K562 (cell line): ENCODE measurements at regions not wholly inside any gene's neighbourhood (a gene's known extent, or its start where the extent isn't known, plus 50 kb on each side); places are given as distances from the start of the nearest gene placed in this dataset.

Source experiments
- ATAC-seq: fragments of 200-7000 bp; cut with Tn5 transposase; 3 replicates; pipeline ENCODE4 v1.9.1; 2020; ENCODE audit warnings: moderate library complexity
- BruUV-seq: library from RNA; stranded (reverse); fragments of 400-500 nt; replicated peaks from 2 replicates; lab custom pipeline; 2021; lab: Mats Ljungman, UMichigan
- CTCF ChIA-PET: fragments of 300-600 bp; formaldehyde crosslinking; extraction: SDS; loops from one replicate; lab custom pipeline; 2021; ENCODE audit warnings: low intra/inter-chr PET ratio; lab: Yijun Ruan, JAX
- POLR2A ChIA-PET: fragments of 300-600, 350-650 bp; sonication (Branson Sonifier 250); formaldehyde crosslinking; extraction: SDS; loops from one replicate; lab custom pipeline; 2021; ENCODE audit warnings: antibody characterized with exemption, inconsistent platforms; lab: Yijun Ruan, JAX
- DNase-seq, 4 experiments: peaks; one replicate each; pipeline versions ENCODE4 v3.0.0 to v3.0.0-alpha.2; 2011 to 2018; ENCODE audit warnings: low spot score in 3 of 4, mixed read lengths in 3 of 4; ENCODE audit errors: extremely low read depth in 1 of 4
- FAIRE-seq: peaks from 2 replicates; lab custom pipeline; 2011; peaks lifted over from hg19 to GRCh38; lab: Jason Lieb, UNC
- H2AFZ ChIP-seq: 2 replicates; pipeline ENCODE4 v1.6.0; 2011; ENCODE audit warnings: low read depth, low read length, control low read depth, inconsistent platforms
- H3K27ac ChIP-seq: fragments of 200-600 bp; 3 replicates; pipeline ENCODE4 v1.8.0; 2011; ENCODE audit warnings: low read depth, mild to moderate bottlenecking, control low read depth, inconsistent platforms, low read length, moderate library complexity, mixed read lengths; ENCODE audit errors: extremely low read depth
- H3K27me3 ChIP-seq, 2 experiments: fragments of 300-600 bp in 1 of 2; 2 replicates in 1 of 2; 3 replicates in 1 of 2; pipeline versions ENCODE4 v1.6.0 to v1.8.0; 2011; ENCODE audit warnings: inconsistent platforms in 2 of 2, low read length in 2 of 2, mild to moderate bottlenecking in 1 of 2, mixed read lengths in 1 of 2, moderate library complexity in 1 of 2; ENCODE audit not compliant: control insufficient read depth in 2 of 2, insufficient read depth in 2 of 2
- H3K36me3 ChIP-seq: fragments of 300-600 bp; 3 replicates; pipeline ENCODE4 v1.8.0; 2011; ENCODE audit warnings: mild to moderate bottlenecking, low read length, inconsistent platforms; ENCODE audit not compliant: control insufficient read depth, insufficient read depth
- H3K4me1 ChIP-seq, 2 experiments: fragments of 200-600 bp in 1 of 2; replicated peaks in 1 of 2; 2 replicates in 1 of 2; 3 replicates in 1 of 2; pipeline versions ENCODE4 v1.5.1 to v1.8.0; 2011; ENCODE audit warnings: inconsistent platforms in 2 of 2, low read length in 2 of 2, mild to moderate bottlenecking in 1 of 2, mixed read lengths in 1 of 2, moderate library complexity in 1 of 2; ENCODE audit not compliant: control insufficient read depth in 2 of 2, insufficient read depth in 2 of 2
- H3K4me2 ChIP-seq: 2 replicates; pipeline ENCODE4 v1.6.1; 2011; ENCODE audit warnings: low read length, control low read depth, inconsistent platforms, mixed read lengths; ENCODE audit not compliant: insufficient read depth
- H3K4me3 ChIP-seq: fragments of 200-600 bp; sonication (generic), shearing (Covaris generic); 2 replicates; pipeline ENCODE4 v1.5.1; 2016; ENCODE audit warnings: control low read depth, inconsistent platforms
- H3K79me2 ChIP-seq: fragments of 200-600 bp; 3 replicates; pipeline ENCODE4 v1.8.0; 2011; ENCODE audit warnings: low read length, inconsistent platforms; ENCODE audit not compliant: control insufficient read depth, insufficient read depth
- H3K9ac ChIP-seq, 2 experiments: 2 replicates each; pipeline versions ENCODE4 v1.6.0 to v1.6.1; 2011; ENCODE audit warnings: low read depth in 2 of 2, low read length in 2 of 2, control low read depth in 1 of 2, inconsistent platforms in 1 of 2, mild to moderate bottlenecking in 1 of 2, mixed read lengths in 1 of 2; ENCODE audit not compliant: insufficient read depth in 1 of 2
- H3K9me1 ChIP-seq: one replicate; pipeline ENCODE4 v1.6.0; 2011; ENCODE audit warnings: inconsistent platforms, mild to moderate bottlenecking, low read length, moderate library complexity; ENCODE audit not compliant: control insufficient read depth, insufficient read depth
- H3K9me3 ChIP-seq: replicated peaks from 2 replicates; pipeline ENCODE4 v1.5.1; 2011; ENCODE audit warnings: low read depth, low read length, inconsistent platforms; ENCODE audit not compliant: control insufficient read depth, insufficient read depth
- H4K20me1 ChIP-seq: replicated peaks from 2 replicates; pipeline ENCODE4 v1.6.1; 2011; ENCODE audit warnings: low read length, inconsistent platforms, mixed read lengths; ENCODE audit not compliant: control insufficient read depth, insufficient read depth
- CC2D1A ChIP-seq: fragments of 450-650 bp; IDR thresholded peaks from 2 replicates; pipeline ENCODE4 v1.6.1; 2017; ENCODE audit warnings: mild to moderate bottlenecking
- CTCF ChIP-seq, 3 experiments: IDR thresholded peaks in 2 of 3; conservative IDR thresholded peaks in 1 of 3; 2 replicates each; pipeline ENCODE4 v1.5.1; 2011 to 2012; ENCODE audit warnings: low read length in 3 of 3, mild to moderate bottlenecking in 3 of 3, control low read depth in 2 of 3, improper control_type of control experiment in 1 of 3, inconsistent platforms in 1 of 3, low read depth in 1 of 3, mixed read lengths in 1 of 3, moderate library complexity in 1 of 3; ENCODE audit not compliant: insufficient read depth in 2 of 3
- ETV6 ChIP-seq, 3 experiments: fragments of 150-350 bp in 1 of 3; sonication (generic) in 1 of 3; formaldehyde crosslinking in 1 of 3; IDR thresholded peaks; 2 replicates each; pipeline versions ENCODE4 v1.6.1 to v1.8.0; 2014 to 2022; ENCODE audit warnings: borderline replicate concordance in 2 of 3, low read depth in 2 of 3, antibody characterized with exemption in 1 of 3, low read length in 1 of 3, mild to moderate bottlenecking in 1 of 3, missing genetic modification reagents in 1 of 3
- FOXP4 ChIP-seq: sonication (generic); formaldehyde crosslinking; IDR thresholded peaks from 2 replicates; pipeline ENCODE4 v1.8.0; 2022; ENCODE audit warnings: mild to moderate bottlenecking, missing genetic modification reagents, borderline replicate concordance
- GATAD2A ChIP-seq: fragments of 450-650 bp; IDR thresholded peaks from 2 replicates; pipeline ENCODE4 v1.6.1; 2017
- KLF1 ChIP-seq: fragments of 450-650 bp; IDR thresholded peaks from 2 replicates; pipeline ENCODE4 v1.6.1; 2016; ENCODE audit warnings: missing genetic modification characterization, missing compliant biosample characterization
- PCBP1 ChIP-seq: fragments of 200-400 bp; formaldehyde crosslinking; IDR thresholded peaks from 2 replicates; pipeline ENCODE4 v1.6.1; 2018; ENCODE audit warnings: mild to moderate bottlenecking, low read depth, low read length; ENCODE audit not compliant: poor library complexity, severe bottlenecking
- STAT6 ChIP-seq: sonication (generic); formaldehyde crosslinking; IDR thresholded peaks from 2 replicates; pipeline ENCODE4 v1.8.1; 2023; ENCODE audit warnings: mild to moderate bottlenecking, missing genetic modification reagents
- ZNF3 ChIP-seq: fragments of 250-450 bp; sonication (Bioruptor Pico); IDR thresholded peaks from 2 replicates; pipeline ENCODE4 v1.5.0; 2021; ENCODE audit warnings: mild to moderate bottlenecking, moderate library complexity
- ZNF324 ChIP-seq: fragments of 250-450 bp; sonication (Bioruptor Pico); IDR thresholded peaks from 2 replicates; pipeline ENCODE4 v1.4.0; 2020; ENCODE audit warnings: mild to moderate bottlenecking
- ZNF76 ChIP-seq: fragments of 250-450 bp; sonication (Bioruptor Pico); IDR thresholded peaks from 2 replicates; pipeline ENCODE4 v1.4.0; 2020; ENCODE audit warnings: mild to moderate bottlenecking, moderate library complexity, borderline replicate concordance
- WGBS: fragments of 100-300 bp; shearing (Covaris generic); methylation state at CpG from one replicate; pipeline ENCODE4 v1.1.6; 2016; ENCODE audit warnings: low coverage, mixed read lengths; ENCODE audit not compliant: insufficient coverage; ENCODE audit errors: missing lambda C conversion rate; 5-methylcytosine and 5-hydroxymethylcytosine counted together
- in situ Hi-C: fragments of 300-500 bp; cut with MboI; formaldehyde crosslinking; loops from 4 replicates; pipeline ENCODE4 v1.15.0; 2018; ENCODE audit warnings: inconsistent platforms, mixed read lengths
- intact Hi-C: fragments of 100-400 bp; cut with micrococcal nuclease; formaldehyde crosslinking; loops from 2 replicates; pipeline ENCODE4 v1.14.2; 2022

- CTCF ChIA-PET, result no interaction called here
- in situ Hi-C loops, result no loop called here
Observed at GRCh38 chr2:123609077-123609476, 416.0 kb upstream of the CNTNAP5 start.

GRCh38 chr2:123614596-123614995 is 410.5 kb upstream of the CNTNAP5 start:
- no TSS peak for BruUV-seq
- no peaks in the 10 kb centered on the region for H3K36me3 ChIP-seq
- no peak for TF ChIP-seq FOXP4 (CRISPR knock-in tag)
- TF ChIP-seq STAT6 (CRISPR knock-in tag), result no peak
- TF ChIP-seq ETV6 (IDR thresholded peaks at IDR 0.05; ENCODE audit: borderline replicate concordance in 1 of 2, low read depth in 2 of 2, low read length in 1 of 2), result no peak
- no peak for TF ChIP-seq ETV6 (CRISPR knock-in tag; IDR thresholded peaks at IDR 0.05; ENCODE audit: borderline replicate concordance)
- no peak for TF ChIP-seq ZNF76 (CRISPR knock-in tag)
- no peak for TF ChIP-seq CC2D1A
- TF ChIP-seq CTCF (IDR thresholded peaks at IDR 0.05 in 2 of 3, conservative IDR thresholded peaks at IDR 0.05 in 1 of 3; ENCODE audit: insufficient read depth in 2 of 3, low read depth in 1 of 3, low read length in 3 of 3), result no peak
- no peak for TF ChIP-seq ZNF3 (CRISPR knock-in tag)

More at GRCh38 chr2:123609077-123609476, 416.0 kb upstream of the CNTNAP5 start:
- Histone ChIP-seq H3K27me3 (no peaks in the 10 kb centered on the region), H3K36me3 (no peaks in the 10 kb centered on the region), H4K20me1 (no peaks in the 10 kb centered on the region), H3K9me1 (no peaks in the 10 kb centered on the region), H3K27ac (no peak overlapping the region), H3K4me3 (no peak overlapping the region)
- ATAC-seq (no peak), FAIRE-seq (no peak)
- TF ChIP-seq PCBP1 (no peak), GATAD2A (no peak), ZNF324 (CRISPR knock-in tag) (no peak), KLF1 (tag) (no peak)
- TF ChIP-seq, all 486 proteins: peak for 0
- DNase-seq, result no peak
- no peaks in the 10 kb centered on the region for H3K4me1 ChIP-seq
- H3K79me2 ChIP-seq, result no peaks in the 10 kb centered on the region
- WGBS, result 0% methylated on average over 1 of the region's 1 CpG
- POLR2A ChIA-PET, result no interaction called here
- no peak overlapping the region for H3K4me2 ChIP-seq
- H3K9ac ChIP-seq, result no peak overlapping the region
- no peaks in the 10 kb centered on the region for H3K9me3 ChIP-seq
- no peak overlapping the region for H2AFZ ChIP-seq
- intact Hi-C loops, result no loop called here
- no TSS peak for BruUV-seq

More at GRCh38 chr2:123614596-123614995, 410.5 kb upstream of the CNTNAP5 start:
- no peaks in the 10 kb centered on the region for H3K9me3 ChIP-seq
- ATAC-seq, result no peak
- no peak overlapping the region for H3K4me2 ChIP-seq
- H3K27me3 ChIP-seq, result no peaks in the 10 kb centered on the region
- H4K20me1 ChIP-seq, result no peaks in the 10 kb centered on the region
- ChIA-PET CTCF (no interaction called here), POLR2A (no interaction called here)
- H3K4me1 ChIP-seq, result no peaks in the 10 kb centered on the region
- H2AFZ ChIP-seq, result no peak overlapping the region
- H3K27ac ChIP-seq, result no peak overlapping the region
- H3K9me1 ChIP-seq, result no peaks in the 10 kb centered on the region
- no peak for DNase-seq
- no peaks in the 10 kb centered on the region for H3K79me2 ChIP-seq
- intact Hi-C loops (no loop called here), in situ Hi-C loops (no loop called here)
- no peak for FAIRE-seq
- no peak overlapping the region for H3K9ac ChIP-seq
- no peak overlapping the region for H3K4me3 ChIP-seq
